GM18502 (cell line): ENCODE measurements at regions not wholly inside any gene's neighbourhood (a gene's known extent, or its start where the extent isn't known, plus 50 kb on each side); places are given as distances from the start of the nearest gene placed in this dataset.
"Not testable (repeated sequence)": the region's sequence is repeated elsewhere in the genome, so short reads cannot be mapped to it uniquely, and the experiment has no call there.

Experiments
- ATAC-seq: cut with Tn5 transposase; IDR thresholded peaks from one replicate; pipeline ENCODE4 v1.9.1; 2021; ENCODE audit warnings: mild to moderate bottlenecking; ENCODE audit not compliant: unreplicated experiment, poor library complexity

DNA sequence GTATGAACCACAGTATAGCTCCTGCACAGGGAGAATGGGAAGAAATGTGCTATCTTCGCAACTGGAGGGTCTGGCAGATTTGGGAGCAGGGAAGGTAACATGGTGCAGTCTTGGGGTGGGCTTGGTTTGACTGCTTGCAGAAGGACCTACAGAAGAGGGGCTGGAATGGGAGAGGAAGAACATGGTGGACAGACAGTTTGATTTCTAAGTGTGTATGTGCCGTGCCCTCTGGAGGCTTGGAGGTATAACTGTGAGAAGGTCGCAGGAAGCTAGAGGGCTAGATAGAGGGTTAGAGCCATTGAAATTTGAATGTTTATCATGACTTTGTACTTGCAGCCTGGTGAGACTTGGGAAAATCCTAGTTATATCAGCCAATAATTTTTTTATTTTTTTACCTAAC is 169.2 kb downstream of the SQOR start:
- ATAC-seq, result no peak

DNA sequence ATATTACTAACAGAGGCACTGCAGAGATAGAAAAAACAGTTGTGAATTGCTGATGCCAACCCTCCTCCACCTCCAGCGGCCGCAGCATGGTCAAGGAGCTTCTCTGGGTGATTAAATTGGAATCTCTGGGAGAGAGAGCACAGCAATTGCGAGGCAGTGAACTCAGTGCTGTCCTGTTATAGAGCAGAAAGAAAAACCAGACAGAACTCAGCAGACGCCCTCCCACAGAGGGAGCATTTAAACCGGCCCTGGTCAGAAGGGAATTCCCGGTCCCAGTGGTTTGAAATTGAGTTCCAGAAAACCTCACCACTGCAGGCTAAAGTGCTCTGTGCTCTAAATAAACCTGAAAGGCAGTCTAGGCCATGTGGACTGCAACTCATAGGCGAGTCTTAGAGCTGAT is 175.4 kb downstream of the SQOR start:
- no peak for ATAC-seq

DNA sequence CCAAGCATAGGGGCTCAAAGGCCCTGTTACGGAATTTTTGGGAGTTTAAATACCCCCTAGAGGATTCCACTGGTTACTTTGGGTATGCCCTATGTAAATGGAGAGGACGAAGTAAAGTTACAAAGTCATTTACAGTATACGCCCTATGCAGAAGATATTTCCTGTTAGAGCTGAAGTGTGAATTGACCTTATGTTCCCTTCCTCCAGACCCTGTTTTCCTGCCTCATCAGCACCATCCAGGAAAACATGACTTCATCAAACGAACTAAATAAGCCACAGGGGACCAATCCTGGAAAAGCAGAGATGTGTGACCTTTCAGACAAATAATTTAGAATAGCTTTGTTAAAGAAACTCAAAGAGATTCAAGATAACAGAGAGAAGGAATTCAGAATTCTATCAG is 177.4 kb downstream of the SQOR start:
- ATAC-seq, result no peak

DNA sequence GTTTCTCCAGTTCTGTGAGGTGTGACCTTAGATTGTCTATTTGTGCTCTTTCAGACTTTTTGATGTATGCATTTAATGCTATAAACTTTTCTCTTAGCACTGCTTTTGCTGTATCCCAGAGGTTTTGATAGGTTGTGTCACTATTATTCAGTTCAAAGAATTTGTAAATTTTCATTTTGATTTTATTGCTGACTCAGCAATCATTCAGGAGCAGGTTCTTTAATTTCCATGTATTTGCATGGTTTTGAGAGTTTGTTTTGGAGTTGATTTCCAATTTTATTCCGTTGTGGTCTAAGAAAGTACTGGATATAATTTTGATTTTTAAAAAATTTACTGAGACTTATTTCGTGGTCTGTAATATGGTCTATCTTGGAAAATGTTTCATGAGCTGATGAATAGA is 182.7 kb downstream of the SQOR start:
- ATAC-seq, result not testable (repeated sequence)

DNA sequence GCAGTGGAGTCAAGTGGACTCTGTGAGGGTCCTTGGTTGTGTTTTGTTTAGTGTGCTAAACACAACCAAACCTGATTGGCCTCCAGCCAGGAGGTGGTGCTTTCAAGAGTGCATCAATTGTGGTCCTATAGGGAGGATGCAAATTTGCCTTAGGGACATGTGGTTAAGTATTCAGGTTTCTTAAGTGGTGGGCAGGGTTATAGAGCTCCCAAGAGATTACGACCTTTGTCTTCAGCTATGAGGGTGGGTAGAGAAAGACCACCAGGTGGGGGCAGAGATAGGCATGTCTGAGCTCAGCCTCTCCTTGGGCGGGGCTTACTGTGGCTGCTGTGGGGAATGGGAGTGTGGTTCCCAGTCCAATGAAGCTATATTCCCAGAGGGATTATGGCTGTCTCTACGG is 186.6 kb downstream of the SQOR start:
- ATAC-seq, result no peak

DNA sequence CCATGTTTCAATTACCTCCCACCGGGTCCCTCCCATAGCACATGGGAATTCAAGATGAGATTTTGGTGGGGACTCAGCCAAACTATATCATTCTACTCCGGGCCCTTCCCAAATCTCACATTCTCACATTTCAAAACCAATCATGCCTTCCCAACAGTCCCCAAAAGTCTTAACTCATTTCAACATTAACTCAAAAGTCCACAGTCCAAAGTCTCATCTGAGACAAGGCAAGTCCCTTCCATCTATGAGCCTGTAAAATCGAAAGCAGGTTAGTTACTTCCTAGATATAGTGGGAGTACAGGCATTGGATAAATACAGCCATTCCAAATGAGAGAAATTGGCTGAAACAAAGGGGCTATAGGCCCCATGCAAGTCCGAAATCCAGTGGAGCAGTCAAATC is 188.1 kb downstream of the SQOR start:
- ATAC-seq, result not testable (repeated sequence)

DNA sequence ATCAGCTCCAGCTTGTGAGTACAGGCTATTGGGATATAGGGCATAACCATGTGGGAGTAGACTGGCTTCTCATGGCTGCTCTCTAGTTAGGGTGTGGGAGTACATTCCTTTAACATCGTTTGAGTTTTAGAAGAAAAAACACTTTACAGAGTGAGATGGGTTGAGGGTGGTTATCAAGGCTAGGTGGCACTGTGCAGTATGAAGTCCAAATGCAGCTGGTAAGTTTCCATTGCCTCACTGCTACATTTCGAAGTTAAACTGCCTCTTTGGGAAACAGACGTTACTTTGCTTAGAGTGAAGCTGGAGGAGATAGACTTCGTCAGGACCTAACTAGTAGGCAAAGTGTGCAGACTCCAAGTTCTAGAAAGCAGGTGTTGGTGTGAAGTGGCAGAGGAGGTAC is 192.4 kb downstream of the SQOR start:
- ATAC-seq, result no peak

DNA sequence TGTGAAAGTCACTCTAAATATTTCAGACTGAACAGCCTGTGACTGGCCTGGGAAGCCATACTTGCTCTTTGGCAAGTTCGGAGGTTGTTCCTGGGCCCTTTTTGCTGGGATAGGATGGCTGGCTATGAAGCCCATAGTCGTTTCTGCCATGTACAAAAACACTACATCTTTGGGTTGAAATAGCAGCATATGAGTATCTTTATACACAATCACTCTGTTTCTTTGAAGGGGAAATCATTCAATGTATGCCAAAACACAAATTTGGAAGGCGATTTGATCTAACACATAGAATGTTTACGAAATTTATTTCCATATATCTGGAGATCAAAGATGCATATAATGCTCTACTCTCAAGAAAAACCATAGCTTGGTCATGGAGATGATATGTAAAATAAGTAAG is 192.9 kb downstream of the SQOR start:
- no peak for ATAC-seq

DNA sequence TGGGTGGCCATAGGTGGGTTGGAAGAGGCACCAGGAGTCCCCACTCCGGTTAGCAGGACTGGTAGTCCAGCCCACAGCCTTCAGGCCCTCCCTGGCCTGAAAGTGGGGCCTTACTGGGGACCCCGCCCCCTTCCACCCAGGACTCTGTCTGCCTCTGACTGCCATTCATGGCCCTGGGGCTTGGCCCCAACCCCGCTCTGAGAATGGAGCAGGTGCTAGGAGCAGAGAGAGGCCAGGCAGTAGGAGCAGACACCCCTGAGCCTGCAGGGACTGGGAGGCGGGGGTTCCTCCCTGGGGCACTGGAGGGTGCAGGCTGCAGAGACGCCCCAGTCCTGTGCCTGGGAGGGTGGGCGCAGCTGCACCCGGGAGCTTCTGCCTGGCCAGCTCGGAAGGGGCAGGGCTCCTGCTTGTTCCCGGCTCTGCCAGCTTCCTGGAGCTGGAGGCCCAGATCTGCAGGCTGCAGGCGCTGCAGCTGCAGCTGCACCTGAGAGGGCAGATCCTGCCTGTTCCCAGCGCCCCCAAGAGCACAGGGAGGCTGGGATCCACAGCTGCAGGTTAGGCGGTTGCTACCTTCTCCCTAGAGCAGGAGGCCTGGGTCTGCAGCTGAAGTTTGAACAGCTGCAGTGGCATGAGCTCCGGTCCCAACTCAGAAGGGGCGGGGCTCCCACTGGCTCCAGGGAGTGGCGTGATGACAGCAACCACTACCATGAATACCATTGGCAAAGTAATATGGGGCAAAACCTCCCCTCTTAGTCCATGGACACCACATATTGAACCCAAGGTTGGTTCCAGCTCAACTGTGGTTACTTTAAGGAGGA is 194.7 kb downstream of the SQOR start:
- no peak for ATAC-seq

DNA sequence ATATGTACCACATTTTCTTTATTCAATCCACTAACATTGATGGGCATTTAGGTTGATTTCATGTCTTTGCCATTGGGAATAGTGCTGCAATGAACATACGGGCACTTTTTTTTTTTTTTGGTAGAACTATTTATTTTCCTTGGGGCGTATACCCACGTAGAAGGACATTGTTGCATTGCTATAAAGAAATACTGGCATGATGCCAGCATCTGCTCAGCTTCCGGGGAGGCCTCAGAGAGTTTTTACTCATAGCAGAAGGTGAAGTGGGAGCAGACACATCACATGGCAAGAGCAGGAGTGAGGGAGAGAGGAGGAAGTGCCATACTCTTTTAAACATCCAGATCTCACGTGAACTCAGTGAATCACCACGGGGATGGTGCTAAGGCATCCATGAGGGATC is 197.0 kb downstream of the SQOR start:
- no peak for ATAC-seq

DNA sequence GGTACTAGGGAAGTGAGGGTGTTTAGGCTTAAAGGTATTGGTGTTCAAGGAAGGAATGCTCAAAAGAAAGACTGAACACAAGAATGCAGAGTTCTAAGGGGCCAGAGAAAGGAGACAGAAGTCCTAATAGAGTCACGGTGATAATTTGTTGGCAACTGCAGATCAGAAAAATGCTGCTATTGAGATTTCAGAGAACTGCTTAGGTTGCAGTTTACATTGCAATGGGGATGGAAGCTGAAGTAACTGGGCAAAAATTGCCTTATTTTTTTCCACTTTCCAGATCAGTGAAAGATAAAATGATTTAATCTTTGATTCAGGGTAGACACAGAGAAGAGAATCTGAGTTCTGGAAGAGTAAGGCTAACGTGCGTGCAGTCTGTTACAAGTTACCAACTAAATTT is 199.8 kb downstream of the SQOR start:
- ATAC-seq, result no peak

DNA sequence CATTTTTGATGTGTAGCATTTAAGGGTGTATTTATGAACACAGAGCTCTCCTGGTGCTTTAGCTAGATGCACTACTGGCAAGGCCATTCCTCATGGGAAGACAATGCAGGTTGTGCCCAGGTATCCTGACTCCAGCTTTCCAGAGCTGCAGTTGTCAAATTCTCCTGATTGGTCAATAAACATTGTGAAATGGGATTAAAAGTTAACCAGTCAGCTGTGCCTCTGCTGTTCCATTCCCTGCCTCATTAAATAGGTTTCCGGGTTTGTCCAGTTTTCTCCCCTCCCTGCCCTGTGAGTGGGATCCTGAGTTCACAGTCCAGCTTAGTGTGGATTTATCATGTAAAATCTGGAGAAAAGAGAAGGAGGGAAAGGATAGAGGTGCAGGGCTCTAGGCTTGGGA is 207.3 kb downstream of the SQOR start:
- no peak for ATAC-seq

DNA sequence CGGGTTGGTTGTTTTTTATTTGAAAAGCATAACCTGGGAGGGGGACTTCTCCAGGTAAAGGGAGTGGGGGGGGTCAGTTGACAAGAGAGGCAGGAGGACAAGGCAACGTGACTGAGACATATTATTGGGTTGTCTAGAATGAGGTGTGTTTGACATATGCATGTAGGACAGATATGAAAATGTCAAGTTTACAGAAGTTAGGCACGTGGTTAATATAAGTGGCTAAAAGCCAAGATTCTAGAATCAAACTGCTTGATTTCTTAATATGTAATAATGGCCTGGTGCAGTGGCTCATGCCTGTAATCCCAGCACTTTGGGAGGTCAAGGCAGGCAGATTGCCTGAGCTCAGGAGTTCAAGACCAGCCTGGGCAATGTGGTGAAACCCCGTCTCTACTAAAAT is 212.8 kb downstream of the SQOR start:
- ATAC-seq, result no peak

DNA sequence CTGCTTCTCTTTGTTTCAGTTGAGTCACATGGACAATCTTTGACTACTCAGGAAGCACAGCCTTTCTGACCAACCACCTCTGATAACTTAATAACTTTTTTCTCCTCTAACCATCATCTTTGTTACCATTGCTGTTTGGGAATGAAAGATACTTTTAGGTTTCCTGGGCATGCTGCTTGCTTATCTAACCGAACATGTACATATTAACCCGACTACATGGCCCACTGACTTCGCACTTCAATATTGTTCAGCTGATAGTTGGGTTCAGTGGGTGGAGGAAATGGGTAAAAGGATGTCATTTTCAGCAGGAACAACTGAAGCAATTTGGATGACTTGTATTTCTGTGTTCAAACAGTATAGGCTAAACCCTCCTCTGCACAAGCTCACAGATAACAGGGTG is 214.3 kb downstream of the SQOR start:
- ATAC-seq, result no peak

DNA sequence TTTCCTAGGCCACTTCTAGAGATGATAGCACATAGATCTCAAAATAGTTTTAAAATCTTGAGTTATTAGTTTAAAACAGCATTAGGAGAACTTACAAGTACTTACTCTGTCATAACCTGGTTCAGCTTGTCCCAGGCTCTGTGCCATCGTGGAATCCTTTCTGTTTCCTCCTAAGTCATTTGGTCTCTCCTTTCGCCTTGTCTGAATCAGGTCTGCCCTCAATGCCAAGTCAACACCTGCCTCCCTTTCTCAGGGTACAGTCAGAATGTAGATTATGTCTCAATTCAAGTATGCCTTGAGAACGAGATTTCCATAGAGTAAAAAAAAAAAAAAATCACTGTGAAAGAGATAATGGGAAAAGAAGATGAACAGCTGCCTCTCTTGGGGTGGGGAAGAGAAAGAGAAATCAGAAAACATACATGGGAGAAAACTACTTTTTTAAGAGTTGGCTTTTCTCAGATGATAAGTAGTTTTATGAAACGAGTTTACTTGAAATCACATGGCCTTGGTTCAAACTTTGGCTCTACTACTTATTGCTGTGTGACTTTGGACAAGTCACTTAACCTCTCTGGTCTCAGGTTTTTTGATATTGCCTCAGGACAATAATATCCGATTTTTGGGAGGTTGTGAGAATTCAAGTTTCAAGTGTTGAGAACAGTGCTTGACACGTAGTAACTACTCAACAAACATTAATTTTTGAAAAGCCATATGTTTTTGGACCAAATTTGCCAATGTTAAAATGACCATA is 219.8 kb downstream of the SQOR start:
- no peak for ATAC-seq

DNA sequence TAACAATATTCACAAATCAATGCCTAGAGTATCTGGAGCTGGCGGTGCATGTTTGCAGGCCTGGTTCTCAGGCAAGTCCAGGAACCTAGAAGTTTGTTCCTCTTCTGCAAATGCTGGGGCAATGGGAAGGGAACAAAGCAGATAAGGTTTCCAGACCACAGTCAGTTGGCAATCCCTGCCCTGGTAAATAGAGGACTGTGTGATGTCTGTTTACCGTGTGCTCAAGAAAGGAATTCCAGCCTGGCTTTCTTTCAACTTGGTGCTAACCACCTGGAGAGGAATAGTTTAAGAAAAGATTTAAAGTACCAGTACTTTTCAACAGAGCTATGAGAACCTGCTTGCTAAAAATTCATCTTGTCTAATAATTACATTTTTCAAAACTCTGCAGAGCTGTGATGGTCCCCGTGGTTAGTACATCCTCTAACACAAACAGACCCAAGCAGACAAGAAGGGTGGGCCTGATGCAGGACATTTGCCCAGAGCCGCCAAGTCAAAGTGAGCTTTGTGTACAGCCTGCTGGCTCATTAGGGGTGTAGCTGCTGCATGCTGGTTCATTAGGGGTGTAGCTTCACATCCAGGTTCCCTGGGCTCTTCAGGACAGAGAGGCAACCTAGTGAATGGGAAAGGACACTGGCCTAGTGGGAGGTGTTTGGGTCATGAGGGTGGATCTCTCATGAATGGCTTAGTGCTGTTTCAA is 220.5 kb downstream of the SQOR start:
- ATAC-seq, result no peak

DNA sequence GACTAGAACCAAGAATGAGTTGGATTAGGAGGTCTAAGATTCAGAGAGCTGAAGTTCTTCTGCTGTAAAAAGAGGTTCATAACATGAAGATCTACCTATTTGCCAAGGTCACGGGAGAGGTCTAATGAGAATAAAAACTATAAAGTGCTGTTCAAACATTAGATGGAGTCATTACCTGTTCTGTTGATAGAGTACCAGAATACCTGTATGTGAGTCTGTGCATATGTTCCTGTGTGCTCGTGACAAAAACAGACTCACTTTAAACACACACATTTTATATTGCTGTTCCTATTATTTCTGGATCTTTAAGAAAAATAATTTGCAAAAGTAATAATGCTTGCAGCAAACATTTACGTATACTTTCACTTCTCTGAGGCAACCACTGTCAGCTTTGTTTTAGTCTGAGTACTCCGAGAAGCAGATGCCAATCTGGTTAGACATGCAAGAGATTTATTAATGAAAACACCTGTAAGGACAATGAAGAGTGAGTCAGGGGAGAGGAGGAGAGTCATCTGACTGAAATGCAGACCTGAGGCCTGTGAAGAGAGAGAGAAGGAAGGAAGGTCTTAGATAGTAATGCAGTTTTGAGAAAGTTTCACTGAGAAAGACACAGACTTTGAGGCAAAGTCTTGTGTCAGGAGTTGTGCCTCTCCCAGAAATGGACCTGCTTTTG is 221.2 kb downstream of the SQOR start:
- ATAC-seq, result no peak

DNA sequence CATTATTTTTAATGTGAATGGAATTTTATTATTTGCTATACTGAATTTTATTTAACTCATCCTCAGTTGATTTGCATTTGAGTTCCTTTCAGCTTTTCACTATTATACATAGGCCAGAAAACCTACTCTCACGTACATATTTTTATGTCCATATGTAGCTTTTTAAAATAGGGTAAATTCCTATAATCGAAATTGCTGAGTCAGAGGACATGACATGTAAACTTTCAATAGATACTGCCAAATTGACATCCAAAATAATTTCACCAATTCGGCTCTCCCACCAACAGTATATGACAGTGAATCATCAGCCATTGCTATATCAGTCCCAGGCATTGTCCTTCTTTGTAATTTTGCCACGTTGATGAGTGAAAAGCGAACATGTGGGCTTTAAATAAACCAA is 222.5 kb downstream of the SQOR start:
- ATAC-seq, result no peak

DNA sequence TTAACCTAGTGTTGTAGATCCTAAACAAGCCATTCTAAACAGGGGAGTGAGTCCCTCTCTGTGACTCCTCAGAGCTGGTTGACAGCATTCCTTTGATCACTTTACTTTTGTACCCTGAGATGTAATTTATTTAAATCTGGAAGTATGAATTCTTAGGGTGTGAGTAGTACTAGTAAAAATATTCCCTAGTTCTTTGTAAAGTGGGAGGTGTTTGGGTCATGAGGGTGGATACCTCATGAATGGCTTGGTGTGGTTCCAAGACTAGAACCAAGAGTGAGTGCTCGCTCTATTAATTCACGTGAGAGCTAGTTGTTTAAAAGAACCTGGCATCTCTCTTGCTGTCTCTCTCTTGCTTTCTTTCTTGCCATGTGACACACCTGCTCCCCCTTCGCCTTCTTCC is 223.7 kb downstream of the SQOR start:
- no peak for ATAC-seq

DNA sequence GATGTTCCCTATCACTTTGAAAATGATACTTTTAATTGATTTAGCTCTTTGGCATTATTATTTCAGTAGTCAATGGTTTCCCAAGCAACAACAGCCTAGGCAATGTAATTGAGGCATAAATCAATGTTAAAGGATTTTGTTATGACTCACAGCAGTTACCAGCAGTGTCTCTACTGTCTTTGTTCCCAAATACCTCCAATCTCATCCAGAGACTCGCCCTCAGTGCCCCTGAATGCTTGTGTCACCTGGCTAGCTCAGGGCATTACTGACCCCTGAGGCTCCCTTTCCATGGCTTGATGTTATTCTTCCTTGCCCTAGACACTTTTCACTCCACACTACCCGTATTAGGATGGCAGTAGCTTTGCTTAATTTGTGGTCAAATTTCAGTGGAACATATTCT is 227.2 kb downstream of the SQOR start:
- no peak for ATAC-seq
